Astrocyte (in vitro differentiated cells and primary cell): ENCODE measurements at regions not wholly inside any gene's neighbourhood (a gene's known extent, or its start where the extent isn't known, plus 50 kb on each side); places are given as distances from the start of the nearest gene placed in this dataset.

Experiments
- EZH2 ChIP-seq: IDR thresholded peaks from 2 replicates; pipeline ENCODE4 v1.6.1; 2012; ENCODE audit warnings: mild to moderate bottlenecking, low read length, inconsistent platforms; ENCODE audit not compliant: insufficient read depth
- TF ChIP-seq, protein P1 (sequence below): IDR thresholded peaks from 2 replicates; pipeline ENCODE4 v1.5.1; 2011; ENCODE audit warnings: low read depth, mild to moderate bottlenecking, inconsistent platforms, low read length, moderate library complexity; ENCODE audit not compliant: insufficient read depth

DNA sequence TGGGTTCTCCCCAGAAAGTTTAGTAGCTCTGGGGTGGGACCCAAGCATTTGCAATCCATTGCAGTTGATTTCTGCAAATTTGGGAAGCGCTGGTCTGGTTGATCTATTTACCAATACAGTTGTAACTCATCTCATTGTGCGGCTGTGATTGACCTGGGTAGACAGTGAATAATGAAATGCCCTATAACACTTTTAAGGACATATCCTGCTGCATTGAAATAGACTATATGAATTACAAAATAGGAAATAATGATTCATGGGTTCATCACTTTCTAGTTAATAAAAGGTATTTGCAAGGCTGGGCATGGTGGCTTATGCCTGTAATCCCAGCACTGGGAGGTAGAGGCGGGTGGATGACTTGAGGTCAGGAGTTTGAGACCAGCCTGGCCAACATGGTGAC, 59.0 kb upstream of the FARP1 start:
- no peak for TF ChIP-seq EZH2
- TF ChIP-seq, protein P1, sequence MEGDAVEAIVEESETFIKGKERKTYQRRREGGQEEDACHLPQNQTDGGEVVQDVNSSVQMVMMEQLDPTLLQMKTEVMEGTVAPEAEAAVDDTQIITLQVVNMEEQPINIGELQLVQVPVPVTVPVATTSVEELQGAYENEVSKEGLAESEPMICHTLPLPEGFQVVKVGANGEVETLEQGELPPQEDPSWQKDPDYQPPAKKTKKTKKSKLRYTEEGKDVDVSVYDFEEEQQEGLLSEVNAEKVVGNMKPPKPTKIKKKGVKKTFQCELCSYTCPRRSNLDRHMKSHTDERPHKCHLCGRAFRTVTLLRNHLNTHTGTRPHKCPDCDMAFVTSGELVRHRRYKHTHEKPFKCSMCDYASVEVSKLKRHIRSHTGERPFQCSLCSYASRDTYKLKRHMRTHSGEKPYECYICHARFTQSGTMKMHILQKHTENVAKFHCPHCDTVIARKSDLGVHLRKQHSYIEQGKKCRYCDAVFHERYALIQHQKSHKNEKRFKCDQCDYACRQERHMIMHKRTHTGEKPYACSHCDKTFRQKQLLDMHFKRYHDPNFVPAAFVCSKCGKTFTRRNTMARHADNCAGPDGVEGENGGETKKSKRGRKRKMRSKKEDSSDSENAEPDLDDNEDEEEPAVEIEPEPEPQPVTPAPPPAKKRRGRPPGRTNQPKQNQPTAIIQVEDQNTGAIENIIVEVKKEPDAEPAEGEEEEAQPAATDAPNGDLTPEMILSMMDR, result no peak
